Neural cell (in vitro differentiated cells): ENCODE measurements at regions not wholly inside any gene's neighbourhood (a gene's known extent, or its start where the extent isn't known, plus 50 kb on each side); places are given as distances from the start of the nearest gene placed in this dataset.

ENCODE experiments used
- CTCF ChIP-seq: fragments of 450-650 bp; IDR thresholded peaks from 2 replicates; pipeline ENCODE4 v1.5.1; 2014; ENCODE audit warnings: antibody characterized with exemption, mild to moderate bottlenecking, moderate library complexity; ENCODE audit not compliant: poor library complexity, severe bottlenecking
- EP300 ChIP-seq: fragments of 450-650 bp; conservative IDR thresholded peaks from 2 replicates; pipeline ENCODE4 v1.6.1; 2014; ENCODE audit warnings: antibody characterized with exemption, mild to moderate bottlenecking, moderate library complexity; ENCODE audit not compliant: poor library complexity, severe bottlenecking
- EZH2 ChIP-seq: fragments of 200-600, 300-800 bp; shearing (Covaris generic), sonication (generic); IDR thresholded peaks from 2 replicates; pipeline ENCODE4 v1.6.1; 2014; ENCODE audit warnings: antibody characterized with exemption, low read length, borderline replicate concordance, mild to moderate bottlenecking; ENCODE audit not compliant: insufficient read depth, poor library complexity, severe bottlenecking
- MXI1 ChIP-seq: fragments of 450-650 bp; conservative IDR thresholded peaks from 2 replicates; pipeline ENCODE4 v1.6.1; 2014; ENCODE audit warnings: antibody characterized with exemption, mild to moderate bottlenecking; ENCODE audit not compliant: poor library complexity, severe bottlenecking
- POLR2AphosphoS5 ChIP-seq: IDR thresholded peaks from 2 replicates; pipeline ENCODE4 v1.6.1; 2012
- REST ChIP-seq: IDR thresholded peaks from 2 replicates; pipeline ENCODE4 v1.6.1; 2012; ENCODE audit warnings: borderline replicate concordance
- SMC3 ChIP-seq: fragments of 450-650 bp; conservative IDR thresholded peaks from 2 replicates; pipeline ENCODE4 v1.6.1; 2014; ENCODE audit warnings: antibody characterized with exemption, mild to moderate bottlenecking, moderate library complexity; ENCODE audit not compliant: poor library complexity
- TAF1 ChIP-seq: IDR thresholded peaks from 2 replicates; pipeline ENCODE4 v1.6.1; 2012; ENCODE audit warnings: low read depth

- TF ChIP-seq CTCF (no peak), TAF1 (no peak), MXI1 (no peak), EZH2 (no peak), REST (no peak), SMC3 (no peak), POLR2AphosphoS5 (no peak), EP300 (no peak)
Observed at GRCh38 chr11:45432100-45432499, 146.0 kb upstream of the SYT13 start.
